GM18508 (cell line): ENCODE measurements at regions not wholly inside any gene's neighbourhood (a gene's known extent, or its start where the extent isn't known, plus 50 kb on each side); places are given as distances from the start of the nearest gene placed in this dataset.

Experiments
- ATAC-seq: cut with Tn5 transposase; IDR thresholded peaks from one replicate; pipeline ENCODE4 v1.9.1; 2021; ENCODE audit warnings: moderate number of reproducible peaks; ENCODE audit not compliant: insufficient read depth, unreplicated experiment

DNA sequence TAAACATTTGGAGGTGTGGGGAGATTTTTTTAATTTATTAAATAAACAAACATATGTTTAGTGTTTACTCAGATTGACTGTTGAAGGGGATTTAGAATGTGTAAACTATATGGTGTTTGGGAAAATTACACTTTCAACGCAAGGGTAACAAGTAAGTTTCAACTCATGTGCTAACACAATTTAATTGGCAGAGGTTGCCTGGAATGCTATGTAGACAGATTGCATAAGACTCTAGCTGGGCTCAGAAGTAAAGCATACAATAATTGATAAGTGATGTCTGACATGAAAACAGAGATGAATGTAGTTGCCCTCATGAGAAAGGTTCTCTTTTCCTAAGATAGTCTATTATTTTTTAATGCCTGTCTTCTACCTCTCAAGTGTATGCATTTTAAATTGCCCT, 617.4 kb downstream of the KCTD16 start:
- no peak for ATAC-seq

DNA sequence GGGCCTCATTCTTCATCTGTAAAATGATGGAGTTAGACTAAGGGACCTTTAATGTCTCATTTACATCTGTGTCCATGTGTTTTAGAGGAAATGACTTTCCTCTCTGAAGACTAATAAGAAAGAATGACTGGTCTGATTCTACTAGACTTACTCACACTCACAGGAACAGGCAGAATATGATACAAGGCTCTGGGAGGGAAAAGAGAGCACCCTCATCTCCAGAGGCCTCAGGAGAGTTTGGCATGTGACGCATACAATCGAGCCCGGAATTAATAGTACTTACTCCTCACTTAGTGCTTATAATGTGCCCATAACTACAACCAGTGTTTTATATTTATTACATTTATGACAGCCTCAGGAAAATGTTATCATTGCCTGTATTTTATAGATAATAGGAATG, 608.7 kb downstream of the KCTD16 start:
- ATAC-seq, result no peak

DNA sequence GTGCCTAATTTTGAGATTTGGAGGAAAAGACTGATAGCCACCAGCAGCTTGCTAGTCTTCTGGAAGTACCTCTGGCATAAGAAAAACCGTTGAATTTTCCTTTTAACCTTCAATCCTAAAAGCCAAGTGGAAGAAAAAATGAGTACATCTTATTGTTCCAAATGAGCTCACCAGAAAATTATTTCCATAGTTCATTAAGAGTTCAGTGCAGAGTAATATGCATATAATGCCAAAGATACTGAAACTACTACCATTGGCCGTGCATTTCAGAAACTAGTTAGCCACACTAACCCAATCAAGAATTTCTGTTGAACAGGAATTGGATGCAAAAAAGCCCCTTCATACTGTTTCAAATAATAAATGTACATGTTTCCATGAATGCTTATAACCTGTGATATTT, 607.9 kb downstream of the KCTD16 start:
- no peak for ATAC-seq

DNA sequence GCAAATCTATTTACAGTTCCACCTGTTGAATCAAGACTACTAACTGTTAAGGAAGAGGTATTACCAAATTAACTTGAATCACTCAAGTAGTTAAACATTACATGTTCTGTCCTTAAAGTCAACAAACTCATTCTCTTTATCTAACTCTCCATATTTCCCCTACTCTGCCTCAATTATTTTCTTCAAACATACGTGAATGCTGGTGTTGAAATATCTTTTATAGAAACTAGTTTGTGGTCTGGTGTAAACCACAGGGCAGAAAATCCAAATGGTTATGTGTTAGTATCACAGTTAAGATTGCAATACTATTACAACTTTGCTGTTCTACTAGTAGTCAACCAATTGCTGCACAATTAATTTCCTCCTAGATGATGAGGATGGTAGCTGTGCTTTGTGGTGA, 603.5 kb downstream of the KCTD16 start:
- ATAC-seq, result no peak

DNA sequence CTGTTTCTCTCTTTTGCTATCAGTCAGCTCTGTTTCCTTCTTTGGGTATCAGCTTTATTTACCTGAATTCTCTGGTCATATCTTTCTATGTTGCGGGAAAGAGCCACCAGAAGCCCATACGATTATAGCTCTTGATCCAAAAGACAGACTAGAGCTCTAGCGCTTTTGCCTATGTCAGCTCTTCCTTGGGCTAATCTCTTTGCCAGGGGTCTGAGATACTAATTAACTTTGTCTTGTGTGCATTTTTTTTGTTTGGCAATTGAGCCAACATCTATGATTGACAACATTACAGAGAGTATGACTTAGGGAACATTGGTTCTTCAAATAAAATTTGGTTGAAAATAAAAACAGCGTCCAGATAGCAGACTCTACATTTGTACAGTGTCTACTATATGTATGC, 603.0 kb downstream of the KCTD16 start:
- ATAC-seq, result no peak

DNA sequence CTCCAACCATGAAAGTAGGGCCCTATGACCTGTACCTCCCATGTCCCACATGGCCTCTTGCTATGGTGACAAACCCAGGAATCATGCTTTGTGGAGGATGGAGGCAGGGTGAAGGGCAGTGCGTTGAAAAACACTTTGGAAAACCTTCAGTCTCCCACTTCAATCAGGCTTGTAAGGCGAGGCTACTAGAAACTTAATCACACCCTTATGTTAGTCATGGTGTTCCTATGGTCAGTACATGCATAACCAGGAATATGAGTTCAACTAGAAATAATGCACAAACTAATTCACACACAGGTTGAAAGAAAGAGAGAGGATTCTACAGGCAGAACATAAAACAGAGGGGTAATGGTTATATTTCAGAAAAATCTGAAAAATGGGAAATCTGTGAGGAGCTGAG, 601.1 kb downstream of the KCTD16 start:
- ATAC-seq, result no peak

DNA sequence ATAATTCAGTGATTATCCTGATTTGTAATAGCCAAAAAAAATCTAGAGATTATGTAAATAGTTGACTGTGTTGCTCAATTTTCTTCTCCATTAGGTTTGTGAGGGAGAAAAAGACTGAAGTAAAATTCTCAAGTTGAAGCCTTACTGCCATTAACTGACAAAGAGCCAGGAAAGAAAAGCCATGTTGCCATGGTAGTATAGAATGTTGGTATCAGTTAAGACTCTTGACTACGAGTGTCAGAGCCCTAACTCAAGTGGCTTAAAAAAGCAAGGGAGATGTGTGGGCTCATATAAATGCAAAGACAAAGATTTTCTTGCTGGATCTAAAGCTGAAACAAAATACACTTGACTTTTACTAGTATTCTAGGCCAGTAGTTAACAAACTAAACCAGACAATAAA, 571.7 kb downstream of the KCTD16 start:
- ATAC-seq, result no peak

DNA sequence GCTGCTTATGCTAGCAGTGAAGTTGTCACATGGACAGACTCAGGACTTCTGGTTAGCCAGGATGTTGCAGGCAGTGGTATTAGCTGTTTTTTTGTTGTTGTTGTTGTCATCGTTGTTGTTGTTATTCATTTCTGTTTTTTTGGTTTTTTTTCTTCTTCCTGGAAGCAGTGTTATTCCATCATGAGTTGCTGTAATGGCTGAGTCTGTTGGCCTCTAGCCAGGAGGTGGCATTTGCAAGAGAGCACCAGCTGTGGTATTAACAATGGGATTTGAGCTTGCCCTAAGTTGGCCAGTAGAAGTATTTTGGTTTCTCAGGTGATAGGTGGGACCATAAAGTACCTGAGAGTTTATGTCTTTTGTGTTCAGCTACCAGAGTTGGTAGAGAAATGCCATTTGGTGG, 561.1 kb downstream of the KCTD16 start:
- ATAC-seq, result no peak

DNA sequence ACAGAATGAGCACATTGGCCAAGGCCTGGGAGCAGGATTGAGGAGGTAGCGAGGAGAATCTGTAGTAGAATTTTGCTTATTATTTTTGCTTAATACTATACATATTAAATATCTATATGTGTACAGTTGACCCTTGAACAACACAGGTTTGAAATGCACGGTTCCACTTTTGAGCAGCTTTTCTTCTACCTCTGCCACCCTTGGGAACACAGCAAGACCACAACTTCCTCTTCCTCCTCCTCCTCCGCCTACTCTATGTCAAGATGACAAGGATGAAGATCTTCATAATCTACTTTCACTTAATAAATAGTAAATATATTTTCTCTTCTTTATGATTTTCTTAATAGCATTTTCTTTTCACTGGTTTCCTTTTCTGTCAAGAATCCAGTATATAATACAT, 541.4 kb downstream of the KCTD16 start:
- ATAC-seq, result peak; percentile 85

DNA sequence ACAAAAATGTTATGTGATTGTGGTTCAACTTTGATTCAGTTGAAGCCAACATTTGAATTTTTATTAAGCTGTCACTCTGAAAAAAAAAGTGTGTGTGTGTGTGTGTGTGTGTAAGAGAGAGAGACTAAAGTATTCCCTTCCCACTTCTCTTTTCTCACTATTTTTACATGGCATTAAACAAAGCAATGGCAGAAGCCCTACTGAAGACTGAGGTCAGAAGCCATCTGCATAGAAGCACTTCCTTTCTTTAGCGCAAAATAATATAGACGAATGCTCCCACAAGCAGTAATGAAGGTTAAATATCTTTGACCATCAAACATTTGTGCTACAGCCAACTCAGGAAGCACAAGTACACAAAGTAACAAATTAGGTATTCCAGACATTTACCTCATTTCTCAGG, 540.5 kb downstream of the KCTD16 start:
- no peak for ATAC-seq

DNA sequence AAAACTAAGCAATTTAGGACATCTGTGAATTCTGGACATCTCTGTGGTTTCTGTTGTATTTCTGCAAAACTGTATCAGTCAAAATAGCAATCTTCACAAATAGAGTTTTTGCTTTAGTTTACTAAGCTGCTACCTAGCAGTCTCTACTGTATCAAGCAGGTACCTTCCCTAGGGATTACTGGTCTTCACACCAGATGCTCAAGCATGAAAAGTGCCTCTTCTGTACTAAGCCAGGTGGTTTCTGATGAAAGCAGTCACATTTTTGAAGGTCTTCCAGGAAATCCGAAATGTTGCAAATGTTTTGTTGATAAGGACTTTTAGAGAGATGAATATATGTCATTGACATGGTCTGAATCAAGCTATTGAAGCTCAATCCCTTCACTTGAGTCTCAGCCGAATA, 540.0 kb downstream of the KCTD16 start:
- ATAC-seq, result no peak

DNA sequence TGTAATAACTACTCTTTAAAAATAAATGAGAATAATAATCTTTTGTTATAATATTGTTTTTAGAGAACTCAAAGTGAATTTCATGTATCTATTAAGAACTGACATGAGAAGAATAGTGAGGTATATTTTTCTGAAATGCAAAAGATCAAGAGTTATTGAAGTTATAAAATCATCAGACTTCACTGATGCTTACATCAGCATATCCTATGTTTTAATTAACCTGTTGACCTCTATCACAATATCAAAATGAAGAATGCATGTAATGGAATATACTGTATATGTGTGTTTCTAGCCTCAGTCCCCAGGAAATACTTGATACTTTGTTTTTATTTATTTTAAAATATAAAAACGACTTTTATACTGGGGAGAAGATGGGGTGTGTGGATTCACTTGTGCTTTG, 533.1 kb downstream of the KCTD16 start:
- no peak for ATAC-seq

DNA sequence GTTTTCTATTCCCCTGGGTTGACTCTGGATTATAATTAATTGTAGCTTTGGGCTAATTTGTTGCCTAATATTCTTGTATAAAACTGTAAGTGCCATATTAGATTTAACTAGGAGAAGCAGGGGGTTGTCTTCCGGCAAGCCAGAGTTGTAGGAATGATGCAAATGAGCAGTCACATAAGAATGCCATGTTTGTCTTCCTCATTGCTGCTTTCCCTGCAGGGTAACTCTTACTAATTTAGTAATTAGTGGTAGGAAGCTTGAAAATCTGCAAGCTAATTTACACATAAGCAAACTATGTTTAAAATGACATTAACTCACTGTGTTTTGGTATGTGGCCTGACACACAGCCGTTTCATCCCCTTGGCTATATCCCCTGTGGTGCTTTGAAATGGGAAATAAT, 527.8 kb downstream of the KCTD16 start:
- no peak for ATAC-seq

DNA sequence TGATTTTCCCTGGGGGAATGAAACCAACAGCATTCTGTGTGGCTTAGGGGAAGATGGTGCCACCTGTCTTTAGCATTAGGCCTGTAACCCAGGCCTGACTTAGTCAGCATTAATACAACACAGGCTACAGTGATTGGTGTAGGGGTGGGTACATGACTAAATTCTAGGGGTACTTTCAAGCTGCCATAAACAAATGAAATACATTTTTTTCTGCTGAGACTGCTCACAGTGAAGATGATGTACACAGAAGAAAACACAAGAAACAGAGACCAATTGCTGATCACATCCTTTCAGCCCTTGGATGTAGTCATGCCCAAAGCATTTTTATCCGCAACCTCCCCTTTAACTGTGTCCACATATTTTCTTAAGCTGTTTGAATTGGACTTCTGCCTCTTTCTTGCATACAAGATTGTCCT, 527.2 kb downstream of the KCTD16 start:
- no peak for ATAC-seq

DNA sequence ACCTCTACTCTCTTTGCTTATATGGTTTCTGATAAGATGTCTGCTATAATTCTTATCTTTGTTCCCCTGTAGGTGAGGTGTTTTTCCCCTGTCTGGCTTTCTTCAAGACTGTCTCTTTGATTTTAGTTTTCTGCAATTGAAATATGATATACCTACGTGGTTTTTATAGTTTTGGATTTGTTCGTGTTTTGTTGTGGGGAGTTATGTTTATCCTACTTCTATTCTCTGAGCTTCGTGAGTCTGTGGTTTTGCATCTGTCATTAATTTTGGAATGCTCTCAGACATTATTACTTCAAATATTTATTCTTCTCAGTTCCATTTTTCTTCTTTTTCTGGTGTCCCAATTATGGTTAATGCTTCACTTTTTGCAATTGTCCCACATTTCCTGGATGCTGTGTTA, 521.3 kb downstream of the KCTD16 start:
- ATAC-seq, result no peak

DNA sequence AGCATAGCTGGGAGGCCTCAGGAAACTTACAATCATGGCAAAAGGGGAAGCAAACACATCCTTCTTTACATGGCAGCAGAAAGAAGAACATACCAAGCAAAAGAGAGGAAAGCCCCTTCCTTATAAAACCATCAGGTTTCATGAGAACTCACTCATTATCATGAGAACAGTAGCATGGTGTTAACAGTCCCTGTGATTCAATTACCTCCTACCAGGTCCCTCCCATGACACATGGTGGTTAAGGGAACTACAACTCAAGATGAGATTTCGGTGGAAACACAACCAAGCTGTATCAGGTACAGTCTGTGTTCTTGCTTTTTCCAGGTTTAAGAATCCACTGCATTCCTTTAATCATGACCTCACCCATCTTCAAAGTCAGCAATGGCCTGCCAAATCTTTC, 514.2 kb downstream of the KCTD16 start:
- ATAC-seq, result no peak

DNA sequence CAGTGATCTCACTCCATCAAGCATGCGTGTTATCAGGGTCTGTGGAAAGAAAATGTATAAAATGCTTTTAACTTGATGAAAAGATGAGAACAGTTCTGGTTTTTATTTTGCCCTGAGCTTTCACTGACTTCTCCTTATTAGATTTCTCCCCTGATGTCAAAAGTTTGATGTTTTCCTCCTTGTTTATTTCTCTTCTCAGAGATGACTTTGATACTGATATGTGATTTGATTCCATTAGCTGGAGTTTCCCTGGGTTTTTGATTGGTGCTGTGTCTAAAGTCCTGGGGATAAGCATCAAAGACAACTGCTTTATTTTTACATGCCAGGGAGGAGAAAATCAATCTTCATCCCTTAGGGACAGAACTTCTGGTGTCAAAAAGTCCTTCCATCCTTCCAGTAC, 510.0 kb downstream of the KCTD16 start:
- ATAC-seq, result no peak

DNA sequence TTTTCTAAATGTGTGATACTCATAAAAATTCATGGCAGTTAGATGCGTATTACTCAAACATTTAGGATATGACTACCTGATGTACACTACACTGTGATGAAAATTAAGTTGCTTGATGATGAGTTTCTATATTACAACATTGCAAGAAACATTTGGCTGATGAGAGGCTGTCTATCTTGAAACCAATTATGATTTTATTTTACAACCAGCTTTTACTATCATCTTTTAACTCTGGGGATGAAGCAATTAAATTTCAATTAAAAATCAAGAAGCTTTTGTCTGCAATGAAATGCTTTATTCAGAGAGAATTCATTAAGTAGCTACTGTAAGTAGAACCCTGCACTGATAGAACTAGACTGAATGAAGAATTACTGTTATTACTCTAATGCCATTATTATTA, 500.4 kb downstream of the KCTD16 start:
- ATAC-seq, result no peak

DNA sequence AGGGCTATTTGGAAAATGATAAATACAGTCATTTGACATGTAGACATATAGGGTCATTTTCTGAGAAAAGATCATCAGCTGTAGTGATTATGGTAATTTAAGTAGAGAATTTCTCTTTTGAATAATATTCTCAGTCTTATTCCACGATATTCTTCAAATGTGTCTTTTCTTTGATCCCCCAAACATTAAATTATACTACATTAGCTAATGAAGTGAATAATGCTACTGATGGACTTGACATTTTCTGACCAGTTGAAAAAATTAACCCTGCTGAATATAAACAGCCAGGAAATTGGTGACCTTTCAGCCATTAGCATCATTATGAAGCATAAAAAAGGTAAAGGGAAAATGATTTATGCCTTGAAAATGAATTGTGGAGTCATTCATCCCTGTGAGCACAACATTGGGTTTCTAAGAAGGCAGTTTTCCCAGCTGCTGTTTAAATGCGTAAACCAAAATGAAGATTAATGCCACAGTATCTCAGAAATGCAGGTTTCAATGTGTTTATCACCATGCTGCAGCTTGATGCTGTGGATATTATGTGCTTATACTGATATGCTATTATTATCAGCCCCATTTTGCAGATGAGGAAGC, 489.1 kb downstream of the KCTD16 start:
- no peak for ATAC-seq

DNA sequence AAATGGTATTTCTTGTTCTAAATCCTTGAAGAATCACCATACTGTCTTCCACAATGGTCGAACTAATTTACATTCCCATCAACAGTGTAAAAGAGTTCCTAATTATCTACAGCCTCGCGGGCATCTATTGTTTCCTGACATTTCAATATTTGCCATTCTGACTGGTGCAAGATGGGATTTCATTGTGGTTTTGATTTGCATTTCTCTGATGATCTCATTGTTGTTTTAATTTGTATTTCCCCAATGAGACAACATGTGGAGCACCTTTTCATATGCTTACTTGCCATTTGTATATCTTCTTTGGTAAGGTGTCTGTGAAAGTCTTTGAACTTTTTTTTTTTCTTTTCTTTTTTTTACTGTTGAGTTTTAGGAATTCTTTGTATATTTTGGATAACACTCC, 473.6 kb downstream of the KCTD16 start:
- no peak for ATAC-seq

DNA sequence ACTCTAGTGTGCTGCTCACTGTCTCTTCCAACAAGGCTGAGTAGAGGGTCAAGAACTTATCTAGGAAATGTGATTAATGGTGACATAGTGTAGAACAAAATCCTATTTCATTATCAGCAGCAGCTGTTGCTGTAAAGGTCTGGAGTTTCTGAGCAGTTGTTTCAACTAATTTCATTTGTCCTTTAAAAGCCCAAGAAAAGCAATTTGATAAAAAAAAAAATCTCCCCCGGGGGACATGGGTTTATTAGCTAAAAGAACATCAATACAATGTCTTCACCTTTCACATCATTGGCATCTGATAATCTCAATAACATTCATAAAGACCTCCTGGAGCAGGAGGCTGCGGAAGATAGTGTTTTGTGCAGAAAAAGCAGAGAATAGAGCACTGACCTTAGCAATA, 468.1 kb downstream of the KCTD16 start:
- ATAC-seq, result no peak

DNA sequence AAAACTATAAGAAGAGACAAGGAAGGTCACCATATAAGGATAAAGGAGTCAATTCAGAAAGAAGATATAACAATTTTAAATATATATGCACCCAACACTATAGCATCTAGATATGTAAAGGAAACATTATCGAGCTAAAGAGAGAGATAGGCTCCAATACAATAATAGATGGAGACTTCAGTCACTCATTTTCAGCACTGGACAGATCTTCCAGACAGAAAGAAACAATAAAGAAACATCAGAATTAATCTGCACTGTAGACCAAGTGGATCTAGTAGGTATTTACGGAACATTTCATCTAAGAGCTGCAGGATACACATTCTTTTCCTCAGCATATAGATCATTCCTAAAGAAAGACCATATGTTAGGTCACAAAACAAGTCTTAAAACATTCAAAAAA, 463.5 kb downstream of the KCTD16 start:
- ATAC-seq, result no peak

DNA sequence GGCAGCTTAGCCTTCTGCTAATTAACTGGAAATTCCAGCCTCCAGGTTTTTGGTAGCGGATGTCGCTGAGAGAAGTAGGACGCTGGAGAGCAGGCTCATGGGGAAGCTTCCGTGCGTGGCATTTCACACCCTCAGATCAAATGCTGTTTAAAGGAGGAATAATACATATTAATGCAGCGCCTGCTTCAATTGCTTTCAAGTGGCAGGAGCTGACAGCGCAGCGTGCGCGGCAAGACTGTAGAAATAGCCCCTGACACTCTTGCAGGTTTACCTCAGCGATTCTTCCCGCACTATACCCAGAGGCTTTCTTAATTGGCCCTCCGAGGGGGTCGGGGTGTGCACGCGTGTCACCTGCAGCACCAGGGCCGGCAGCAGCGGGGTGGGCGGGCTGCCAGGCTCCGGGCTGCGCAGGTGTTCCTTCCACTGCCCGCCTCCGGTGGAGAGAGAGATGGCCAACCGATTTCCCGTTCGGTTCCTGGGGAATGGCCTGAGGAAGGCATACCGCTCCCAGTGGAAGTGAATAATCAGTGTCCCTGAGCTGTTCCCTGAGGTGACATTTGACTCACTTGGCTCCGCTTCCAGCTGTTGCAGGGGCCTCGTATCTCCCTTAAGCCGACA, 427.9 kb downstream of the KCTD16 start:
- no peak for ATAC-seq
